NAMALWA (cell line): ENCODE measurements at regions not wholly inside any gene's neighbourhood (a gene's known extent, or its start where the extent isn't known, plus 50 kb on each side); places are given as distances from the start of the nearest gene placed in this dataset.

ENCODE experiments used
- DNase-seq: peaks from one replicate; pipeline ENCODE4 v3.0.0-alpha.2; 2015; ENCODE audit warnings: low spot score

DNA sequence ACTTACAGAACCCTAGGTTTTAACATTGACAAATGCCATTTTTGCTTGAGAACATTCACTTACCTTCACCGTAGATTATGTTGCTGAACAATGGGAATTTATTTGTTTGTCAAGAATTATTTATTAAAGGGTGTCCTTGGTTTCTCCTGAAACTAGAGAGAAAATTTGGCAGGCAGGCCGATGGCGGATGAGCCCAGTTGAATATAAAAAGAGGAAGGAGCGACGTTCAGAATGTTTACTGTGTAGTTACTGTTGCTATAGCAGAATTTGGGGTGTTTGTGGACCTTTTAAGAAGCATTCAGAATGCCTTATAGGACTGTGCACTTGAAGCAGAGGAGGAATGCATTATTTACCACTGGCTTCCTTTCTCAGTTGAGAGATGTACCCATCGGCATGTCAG, 268.2 kb downstream of the CDH10 start:
- no peak for DNase-seq

DNA sequence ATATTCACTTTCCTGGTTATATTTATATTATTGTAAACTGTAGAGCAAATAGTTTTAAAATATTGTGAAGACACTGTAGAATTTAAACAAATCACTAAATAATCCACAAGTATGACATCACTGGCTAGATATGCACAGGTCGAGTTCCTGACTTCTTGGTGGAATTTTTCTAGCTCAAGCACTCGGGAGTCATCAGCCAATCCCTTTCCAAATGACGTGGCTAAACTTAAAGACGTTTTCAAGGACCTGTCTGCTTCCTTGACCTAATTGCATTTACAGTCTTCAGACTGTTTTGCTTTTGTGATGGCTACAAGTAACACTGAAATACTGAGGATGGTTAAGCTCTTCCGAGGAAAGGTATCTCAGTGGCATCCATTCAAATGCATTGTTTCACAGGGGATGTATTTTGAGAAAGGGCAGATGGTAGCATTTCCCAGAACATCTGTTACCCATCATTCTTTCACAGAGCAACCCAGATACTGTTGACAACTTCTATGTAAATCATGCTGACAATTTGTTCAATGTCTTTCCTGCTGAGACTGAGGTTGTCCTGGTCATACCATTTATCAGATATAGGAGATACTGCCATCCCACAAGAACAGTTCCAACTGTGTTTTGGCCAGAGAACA, 262.8 kb downstream of the CDH10 start:
- no peak for DNase-seq

DNA sequence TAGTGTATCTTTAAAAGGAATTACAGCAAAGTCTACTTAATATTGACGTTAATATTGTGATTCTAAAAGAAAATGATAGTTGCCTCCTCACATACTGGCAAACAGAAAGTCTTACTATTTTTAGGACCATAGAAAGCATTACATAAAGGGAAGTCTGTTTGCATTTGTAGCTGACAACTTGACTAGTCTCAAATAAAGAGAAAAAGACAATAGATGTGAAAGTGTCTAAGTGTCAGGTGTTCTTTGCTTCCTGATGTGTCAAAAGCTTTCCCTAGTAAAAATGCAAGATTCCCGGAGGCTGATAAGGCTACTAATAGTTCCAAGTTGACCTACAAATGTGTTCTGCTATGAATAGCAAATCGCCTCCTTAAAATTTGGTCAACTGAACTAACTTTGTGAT, 259.7 kb downstream of the CDH10 start:
- no peak for DNase-seq

DNA sequence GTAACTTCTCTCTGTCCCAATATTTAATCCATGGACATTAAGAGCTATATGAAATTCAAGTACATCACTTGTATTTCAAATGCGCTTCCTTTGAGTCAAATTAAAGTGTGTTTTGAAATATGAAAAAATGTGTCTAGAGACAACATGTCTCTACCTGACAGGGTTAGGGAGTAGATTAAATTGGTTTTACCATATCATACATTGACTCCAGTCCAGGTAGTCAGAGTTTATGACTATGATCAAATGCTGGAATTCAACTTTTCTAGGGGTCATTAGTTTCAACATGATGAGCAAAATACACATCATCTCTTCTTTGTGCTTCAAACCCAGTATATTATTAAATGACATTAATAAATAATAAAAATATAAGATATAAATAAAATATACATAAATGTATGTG, 259.2 kb downstream of the CDH10 start:
- no peak for DNase-seq

GRCh38 chr5:24388448-24388847, 256.3 kb downstream of the CDH10 start:
- DNase-seq: no peak

GRCh38 chr5:24389968-24390367, 254.8 kb downstream of the CDH10 start:
- no peak for DNase-seq

- DNase-seq: no peak
Measured at GRCh38 chr5:24391816-24392215, 253.0 kb downstream of the CDH10 start.

DNA sequence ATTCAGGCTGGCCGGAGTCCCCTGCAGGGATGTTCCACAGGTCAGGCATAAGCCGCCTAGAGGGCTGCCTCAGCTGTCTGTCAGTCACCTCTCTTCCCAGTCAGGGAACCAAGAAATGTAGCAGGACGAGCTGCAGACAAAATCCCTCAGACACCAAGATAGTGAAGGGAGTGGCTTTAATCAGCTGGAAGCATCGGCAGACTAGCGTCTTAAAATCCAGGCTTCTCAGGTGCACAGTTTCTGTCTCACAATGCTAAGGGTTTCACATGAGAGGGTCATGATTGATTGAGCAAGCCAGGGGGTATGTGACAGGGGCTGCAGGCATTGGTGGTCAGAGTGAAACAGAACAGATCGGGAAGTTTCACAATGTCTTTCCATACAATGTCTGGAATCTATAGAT, 247.2 kb downstream of the CDH10 start:
- DNase-seq: no peak

- no peak for DNase-seq
Measured at GRCh38 chr5:24401773-24402172, 243.0 kb downstream of the CDH10 start.

- no peak for DNase-seq
Measured at GRCh38 chr5:24407466-24407865, 237.3 kb downstream of the CDH10 start.

- no peak for DNase-seq
Measured at GRCh38 chr5:24428345-24428744, 216.4 kb downstream of the CDH10 start.

- no peak for DNase-seq
Measured at GRCh38 chr5:24433555-24433954, 211.2 kb downstream of the CDH10 start.
